Mesodermal cell (in vitro differentiated cells): ENCODE measurements at regions not wholly inside any gene's neighbourhood (a gene's known extent, or its start where the extent isn't known, plus 50 kb on each side); places are given as distances from the start of the nearest gene placed in this dataset.
"Not testable (repeated sequence)": the region's sequence is repeated elsewhere in the genome, so short reads cannot be mapped to it uniquely, and the experiment has no call there.

Experiments used
- H3K27ac ChIP-seq: 2 replicates; pipeline ENCODE4 v1.7.0; 2013; ENCODE audit warnings: mild to moderate bottlenecking, low read depth, low read length, moderate library complexity; ENCODE audit not compliant: severe bottlenecking
- H3K36me3 ChIP-seq: 2 replicates; pipeline ENCODE4 v1.7.1; 2013; ENCODE audit warnings: mild to moderate bottlenecking, low read length, moderate library complexity; ENCODE audit not compliant: control insufficient read depth, insufficient read depth
- H3K4me1 ChIP-seq: one replicate; pipeline ENCODE4 v1.7.1; 2013; ENCODE audit warnings: mild to moderate bottlenecking, low read length; ENCODE audit not compliant: insufficient read depth, control insufficient read depth, poor library complexity, severe bottlenecking
- H3K4me3 ChIP-seq: 2 replicates; pipeline ENCODE4 v1.7.0; 2013; ENCODE audit warnings: low read length, control low read depth, mild to moderate bottlenecking; ENCODE audit not compliant: insufficient read depth, poor library complexity, severe bottlenecking; ENCODE audit errors: extremely low read depth
- H3K9me3 ChIP-seq: 2 replicates; pipeline ENCODE4 v1.7.1; 2013; ENCODE audit warnings: mild to moderate bottlenecking, low read length, moderate library complexity; ENCODE audit not compliant: control insufficient read depth
- WGBS, 2 experiments: methylation state at CpG; one replicate each; pipeline ENCODE4 v1.1.5; 2013; ENCODE audit warnings: missing lambda C conversion rate in 2 of 2; ENCODE audit not compliant: insufficient coverage in 2 of 2; 5-methylcytosine and 5-hydroxymethylcytosine counted together

DNA sequence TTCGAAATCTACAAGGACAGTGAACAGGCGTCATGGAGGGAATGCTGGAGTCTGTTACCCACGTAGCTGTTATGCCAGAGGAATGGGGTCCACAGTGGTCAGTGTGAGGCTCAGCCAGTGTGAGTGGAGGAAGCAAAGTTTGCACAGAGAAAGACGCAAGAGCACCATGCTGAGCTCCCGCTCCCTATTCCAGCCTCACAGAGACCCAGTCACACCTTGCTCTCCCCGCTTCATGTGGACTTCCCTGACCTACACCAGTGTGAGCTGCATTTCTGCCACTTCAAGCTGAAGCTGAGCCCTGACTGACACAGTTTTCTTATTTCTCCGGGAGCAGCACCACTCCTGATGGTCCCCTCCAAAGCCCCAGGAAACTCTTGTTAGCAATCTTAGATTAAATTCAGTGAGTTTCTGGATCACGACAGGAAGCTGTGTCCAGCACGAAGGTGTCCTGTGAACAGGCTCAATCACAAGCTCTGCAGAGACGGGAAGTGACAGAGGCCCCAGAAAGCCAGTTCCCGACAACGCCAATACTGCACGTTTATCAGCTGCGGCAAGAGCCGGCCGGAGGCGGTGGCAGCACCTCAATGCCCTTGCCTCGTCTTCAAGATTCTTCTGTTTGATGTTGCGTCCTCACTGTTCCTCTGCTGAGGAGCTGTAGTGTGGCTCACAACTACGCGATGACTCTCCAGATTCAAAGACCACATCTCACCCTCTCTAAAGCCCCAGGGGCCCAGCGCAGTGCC lies 356.7 kb downstream of the ADGRD1 start:
- H3K36me3 ChIP-seq, H3K4me3 ChIP-seq, H3K4me1 ChIP-seq, H3K9me3 ChIP-seq, H3K27ac ChIP-seq: not testable (repeated sequence)
- WGBS, 2 experiments, result 85 to 87% methylated on average over 6 to 7 of the region's 22 CpGs

DNA sequence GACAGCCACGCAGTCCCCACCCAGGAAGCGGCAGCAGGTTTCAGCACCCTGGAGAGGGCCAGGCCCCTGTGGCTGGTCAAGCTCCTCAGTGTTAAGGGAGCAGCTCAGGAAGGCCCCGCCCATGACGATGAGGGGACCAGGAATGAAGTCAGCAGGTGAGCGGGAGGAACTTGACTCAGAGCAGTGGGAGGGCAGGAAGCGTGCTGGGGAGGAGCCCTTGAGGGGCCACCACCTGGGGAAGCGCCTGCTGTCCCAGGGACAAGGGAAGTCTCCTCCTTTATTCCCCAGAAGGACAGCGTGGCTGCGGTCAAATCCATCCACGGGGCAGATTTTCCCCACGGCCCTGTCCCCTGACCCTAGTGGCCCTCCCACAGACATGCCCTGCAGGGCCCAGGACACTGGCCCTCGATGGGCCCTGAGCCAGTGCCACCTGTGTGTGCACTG lies 357.6 kb downstream of the ADGRD1 start:
- 33 to 44% methylated on average over 7 to 9 of the region's 12 CpGs for WGBS, 2 experiments
- H3K9me3 ChIP-seq, H3K4me1 ChIP-seq, H3K27ac ChIP-seq, H3K4me3 ChIP-seq, H3K36me3 ChIP-seq: not testable (repeated sequence)

DNA sequence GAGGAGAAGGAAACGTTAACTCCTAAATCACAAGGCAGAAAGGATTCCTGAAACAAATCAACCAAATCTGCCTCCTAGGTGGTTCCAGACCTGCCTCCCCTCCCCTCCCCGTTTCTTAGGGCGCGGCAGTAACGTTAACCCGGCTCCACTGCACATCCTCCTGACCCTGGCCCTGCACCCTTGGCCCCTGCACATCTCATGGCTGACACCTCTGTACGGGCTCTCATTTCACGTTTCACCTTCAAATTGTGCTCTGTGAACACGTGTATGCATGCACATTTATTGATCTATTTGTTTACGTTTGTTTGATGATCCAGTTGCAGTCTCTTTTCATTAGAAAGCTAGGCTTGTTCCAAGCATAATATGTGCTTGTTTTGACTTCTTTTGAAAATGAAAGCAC lies 358.1 kb downstream of the ADGRD1 start:
- Histone ChIP-seq H3K4me1 (no peaks in the 10 kb centered on the region), H3K27ac (no peak overlapping the region), H3K9me3 (no peaks in the 10 kb centered on the region), H3K36me3 (no peaks in the 10 kb centered on the region), H3K4me3 (no peak overlapping the region)
- 71% methylated on average over 7 to 8 of the region's 10 CpGs for WGBS, 2 experiments

DNA sequence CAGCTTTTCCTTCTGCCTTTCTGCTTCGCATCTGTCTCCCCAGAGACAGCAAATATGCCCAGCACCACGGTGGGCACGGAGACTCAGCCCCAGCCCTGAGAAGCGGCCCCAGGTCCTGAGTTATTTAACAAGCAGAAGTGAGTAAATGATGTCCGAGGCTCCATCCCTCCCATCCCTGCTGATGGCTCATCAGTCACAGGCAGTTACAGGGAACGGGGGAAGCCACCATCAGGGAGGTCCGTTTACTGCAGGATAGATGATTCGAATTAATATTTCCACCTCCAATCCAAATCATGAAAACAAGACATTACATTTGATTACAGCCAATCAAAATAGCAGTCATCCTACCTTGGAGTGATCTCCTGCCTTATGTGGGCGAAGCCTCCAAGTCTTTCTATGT lies 358.7 kb downstream of the ADGRD1 start:
- H3K36me3 ChIP-seq, H3K4me3 ChIP-seq, H3K27ac ChIP-seq, H3K9me3 ChIP-seq, H3K4me1 ChIP-seq: not testable (repeated sequence)
- 80% methylated on average over 2 of the region's 9 CpGs; no CpG with 5 or more reads in 1 of the 2 experiments for WGBS, 2 experiments

DNA sequence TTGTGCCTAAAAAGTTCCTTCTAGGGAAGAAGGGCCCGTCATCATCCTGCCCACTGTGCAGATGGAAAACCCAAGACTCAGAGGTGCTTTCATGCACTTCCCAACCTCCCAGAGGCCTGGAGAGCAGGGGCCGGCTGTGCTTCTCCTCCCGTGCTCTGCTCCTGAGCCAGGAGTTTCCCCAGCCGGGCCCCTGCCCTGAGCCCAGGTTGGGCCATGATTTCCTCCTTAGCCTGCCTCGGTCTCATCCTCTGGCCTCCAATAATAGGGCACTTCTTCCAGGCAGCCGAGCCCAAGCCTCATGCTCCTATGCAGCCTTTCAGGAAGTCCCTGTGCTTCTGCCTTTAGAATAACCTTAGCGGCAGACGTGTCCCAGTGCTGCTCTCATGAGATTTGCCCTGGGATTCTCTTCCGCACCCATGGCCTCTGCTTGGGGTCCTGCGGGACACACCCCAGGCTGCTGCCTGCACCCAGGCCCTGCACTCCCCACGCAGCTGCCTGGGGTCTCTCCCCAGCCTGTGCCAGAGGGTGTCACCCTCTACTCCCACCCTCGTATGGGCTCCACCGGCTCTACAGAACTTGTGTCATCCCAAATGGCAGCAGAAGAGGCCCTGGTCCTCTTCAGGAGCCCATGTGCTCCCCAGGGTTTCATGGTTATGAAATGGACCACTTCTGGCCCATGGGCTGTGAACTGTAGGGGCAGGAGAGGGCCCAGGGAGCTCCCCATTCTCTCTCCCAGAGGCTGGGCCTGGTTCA lies 359.3 kb downstream of the ADGRD1 start:
- Histone ChIP-seq H3K4me3 (no peak overlapping the region), H3K9me3 (peaks cover 11% of the 10 kb centered on the region), H3K36me3 (no peaks in the 10 kb centered on the region), H3K4me1 (no peaks in the 10 kb centered on the region), H3K27ac (no peak overlapping the region)
- WGBS, 2 experiments, result 80 to 92% methylated on average over 8 to 11 of the region's 13 CpGs

DNA sequence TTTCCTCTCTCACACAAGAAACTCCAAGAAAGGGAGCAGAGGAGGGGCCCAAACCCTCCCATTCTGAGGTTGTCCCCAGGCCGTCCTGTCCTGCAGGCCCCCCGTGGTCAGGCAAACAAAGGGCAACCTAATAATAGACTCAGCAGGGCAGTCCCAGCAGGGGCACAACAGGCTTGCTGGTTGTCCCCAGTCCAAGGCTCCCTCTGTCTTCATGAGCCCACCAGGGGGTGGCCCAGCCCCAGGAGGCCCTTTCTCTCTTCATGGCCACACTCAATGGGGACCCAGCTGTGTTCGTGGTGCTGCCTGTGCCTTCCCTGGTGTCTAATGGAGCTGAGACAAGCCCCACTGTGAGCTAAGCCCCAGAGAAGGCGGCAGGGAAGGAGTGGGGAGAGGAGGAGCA lies 359.9 kb downstream of the ADGRD1 start:
- no peak overlapping the region for H3K4me3 ChIP-seq
- peaks cover 14% of the 10 kb centered on the region for H3K9me3 ChIP-seq
- no peaks in the 10 kb centered on the region for H3K36me3 ChIP-seq
- WGBS, 2 experiments, result 31 to 49% methylated on average over 3 to 4 of the region's 4 CpGs
- no peaks in the 10 kb centered on the region for H3K4me1 ChIP-seq
- H3K27ac ChIP-seq, result no peak overlapping the region

DNA sequence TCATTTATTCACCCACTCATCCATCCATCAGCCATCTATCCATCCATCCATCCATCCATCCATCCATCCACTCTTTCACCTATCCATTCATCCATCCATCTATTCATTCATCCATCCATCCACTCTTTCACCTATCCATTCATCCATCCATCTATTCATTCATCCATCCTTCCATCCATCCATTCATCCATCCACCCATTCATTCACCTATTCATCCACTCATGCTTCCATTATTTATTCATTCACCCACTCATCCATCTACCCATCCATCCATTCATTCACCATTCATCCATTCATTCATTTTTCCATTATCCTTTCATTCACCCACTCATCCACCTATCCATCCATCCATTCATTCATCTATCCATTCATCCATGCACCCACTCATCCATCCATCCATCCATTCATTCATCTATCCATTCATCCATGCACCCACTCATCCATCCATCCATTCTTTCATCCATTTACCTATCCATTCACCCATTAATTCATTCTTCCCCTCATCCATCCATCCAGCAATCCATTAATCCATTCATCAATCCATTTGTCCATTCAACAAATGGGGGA lies 360.9 kb downstream of the ADGRD1 start:
- peaks cover 14% of the 10 kb centered on the region for H3K9me3 ChIP-seq
- no peaks in the 10 kb centered on the region for H3K36me3 ChIP-seq

DNA sequence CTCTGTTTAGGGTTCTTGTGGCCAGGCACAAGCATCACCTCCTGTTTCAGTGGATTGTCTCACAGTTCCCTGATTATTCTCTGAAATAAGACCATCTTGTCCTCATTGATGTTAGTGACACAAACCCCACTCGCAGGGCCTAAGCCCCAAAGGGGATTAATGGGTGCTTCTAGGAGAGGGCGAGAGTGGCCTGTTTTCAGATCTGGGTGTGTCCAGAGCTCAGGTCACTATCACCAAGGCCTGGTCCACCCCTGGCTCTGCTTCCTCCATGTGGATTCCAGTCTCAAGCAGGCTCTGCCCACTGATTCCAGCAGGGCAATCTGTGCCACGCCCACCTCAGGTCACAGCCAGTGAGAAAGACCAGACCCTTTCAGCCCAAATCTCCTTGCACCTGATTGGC lies 361.9 kb downstream of the ADGRD1 start:
- H3K4me3 ChIP-seq, result no peak overlapping the region
- no peaks in the 10 kb centered on the region for H3K36me3 ChIP-seq
- 81 to 85% methylated on average over 2 to 3 of the region's 3 CpGs for WGBS, 2 experiments
- no peak overlapping the region for H3K27ac ChIP-seq
- H3K9me3 ChIP-seq, result peaks cover 16% of the 10 kb centered on the region
- H3K4me1 ChIP-seq, result no peaks in the 10 kb centered on the region

More for the DNA sequence above, 360.9 kb downstream of the ADGRD1 start:
- Histone ChIP-seq H3K27ac (no peak overlapping the region), H3K4me1 (no peaks in the 10 kb centered on the region), H3K4me3 (no peak overlapping the region)

DNA sequence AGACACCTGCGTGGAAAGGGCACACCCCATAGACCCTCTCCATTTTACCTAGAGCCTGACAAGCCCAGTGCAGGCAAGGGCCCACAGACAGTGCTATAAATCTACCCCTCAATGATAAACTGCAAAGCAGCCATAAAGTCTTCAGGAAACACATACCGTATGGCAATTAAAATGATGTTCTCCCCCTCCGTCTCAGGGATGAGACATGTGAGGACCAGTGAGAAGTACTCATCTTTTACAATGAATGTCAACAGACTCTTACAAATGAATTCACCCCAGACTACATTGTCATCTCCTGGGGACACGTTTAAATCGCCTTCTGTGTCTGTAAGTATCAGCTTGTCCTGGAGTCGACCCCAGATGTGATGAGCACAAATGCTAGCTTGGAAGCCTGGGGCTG lies 362.7 kb downstream of the ADGRD1 start:
- Histone ChIP-seq H3K4me3 (no peak overlapping the region), H3K36me3 (no peaks in the 10 kb centered on the region), H3K4me1 (no peaks in the 10 kb centered on the region), H3K9me3 (peaks cover 19% of the 10 kb centered on the region), H3K27ac (no peak overlapping the region)
- 73 to 84% methylated on average over 6 of the region's 6 CpGs for WGBS, 2 experiments

DNA sequence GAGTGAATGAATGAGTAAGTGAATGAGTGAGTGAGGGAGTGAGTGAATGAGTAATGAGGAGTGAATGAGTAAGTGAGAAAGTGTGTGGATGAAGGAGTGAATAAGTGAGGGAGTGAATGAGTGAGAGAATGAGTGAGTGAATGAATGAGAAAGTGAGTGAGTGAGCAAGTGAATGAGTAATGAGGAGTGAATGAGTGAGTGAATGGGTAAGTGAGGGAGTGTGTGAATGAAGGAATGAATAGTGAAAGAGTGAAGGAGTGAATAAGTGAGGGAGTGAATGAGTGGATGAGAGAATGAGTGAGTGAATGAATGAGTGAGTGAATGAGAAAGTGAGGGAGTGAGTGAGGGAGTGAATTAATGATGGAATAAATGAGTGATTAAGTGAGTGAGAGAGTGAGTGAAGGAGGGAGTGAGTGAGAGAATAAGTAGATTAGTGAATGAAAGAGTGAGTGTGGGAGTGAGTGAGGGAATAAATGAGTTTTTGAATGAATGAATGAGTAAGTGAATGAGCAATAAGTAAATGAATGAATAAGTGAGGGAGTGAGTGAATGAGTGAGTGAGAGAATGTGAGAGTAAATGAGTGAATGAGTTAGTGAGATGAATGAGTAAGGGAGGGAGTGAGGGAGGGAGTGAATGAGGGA lies 364.5 kb downstream of the ADGRD1 start:
- Histone ChIP-seq H3K9me3 (peaks cover 23% of the 10 kb centered on the region), H3K4me3 (no peak overlapping the region), H3K36me3 (no peaks in the 10 kb centered on the region), H3K27ac (no peak overlapping the region), H3K4me1 (no peaks in the 10 kb centered on the region)

DNA sequence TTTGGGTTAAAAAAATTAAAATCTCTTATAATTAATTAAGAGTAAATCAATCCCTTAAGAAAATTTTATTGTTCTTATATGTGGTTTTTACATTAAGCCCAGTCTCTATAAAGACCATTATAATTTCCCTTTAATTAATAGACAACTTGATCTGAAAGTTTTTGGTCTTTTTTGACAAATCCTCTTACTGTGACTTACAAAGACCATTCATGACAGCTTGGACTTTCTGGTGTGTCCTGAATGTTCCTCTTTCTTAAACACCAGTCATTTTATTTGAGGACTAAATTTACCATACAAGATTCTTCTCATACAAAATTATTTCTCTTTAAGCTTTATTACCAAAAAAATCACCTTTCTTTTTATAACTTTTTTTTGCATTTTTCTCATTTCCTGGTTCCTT lies 368.3 kb downstream of the ADGRD1 start:
- Histone ChIP-seq H3K4me3 (no peak overlapping the region), H3K36me3 (no peaks in the 10 kb centered on the region), H3K27ac (no peak overlapping the region), H3K4me1 (no peaks in the 10 kb centered on the region), H3K9me3 (peaks cover 26% of the 10 kb centered on the region)
